GM12874 (cell line): ENCODE measurements at regions not wholly inside any gene's neighbourhood (a gene's known extent, or its start where the extent isn't known, plus 50 kb on each side); places are given as distances from the start of the nearest gene placed in this dataset.

ENCODE experiments used
- CTCF ChIP-seq: IDR thresholded peaks from 2 replicates; pipeline ENCODE4 v1.5.1; 2011; ENCODE audit warnings: low read depth, mild to moderate bottlenecking, control low read depth, low read length, moderate library complexity; ENCODE audit not compliant: insufficient read depth

DNA sequence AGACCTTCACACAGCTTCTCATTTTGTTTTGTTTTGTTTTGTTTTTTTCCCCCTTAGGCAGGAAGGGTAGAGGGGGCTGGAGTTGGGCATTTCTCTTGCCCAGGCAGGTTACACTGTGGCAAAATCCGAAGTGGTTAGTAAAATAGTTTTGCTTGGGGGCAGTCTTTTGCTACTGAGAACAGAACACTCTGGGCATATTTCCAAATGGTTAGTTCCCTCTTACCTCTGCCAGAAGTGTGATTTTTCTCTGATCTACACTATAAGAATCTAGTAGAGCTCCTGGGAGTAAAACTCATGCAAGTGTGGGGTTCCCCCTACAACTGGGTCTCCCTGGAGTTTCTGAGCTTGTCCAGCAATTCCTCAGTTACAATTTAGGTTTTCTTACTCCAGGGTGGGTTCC lies 61.7 kb downstream of the NPS start:
- no peak for TF ChIP-seq CTCF

DNA sequence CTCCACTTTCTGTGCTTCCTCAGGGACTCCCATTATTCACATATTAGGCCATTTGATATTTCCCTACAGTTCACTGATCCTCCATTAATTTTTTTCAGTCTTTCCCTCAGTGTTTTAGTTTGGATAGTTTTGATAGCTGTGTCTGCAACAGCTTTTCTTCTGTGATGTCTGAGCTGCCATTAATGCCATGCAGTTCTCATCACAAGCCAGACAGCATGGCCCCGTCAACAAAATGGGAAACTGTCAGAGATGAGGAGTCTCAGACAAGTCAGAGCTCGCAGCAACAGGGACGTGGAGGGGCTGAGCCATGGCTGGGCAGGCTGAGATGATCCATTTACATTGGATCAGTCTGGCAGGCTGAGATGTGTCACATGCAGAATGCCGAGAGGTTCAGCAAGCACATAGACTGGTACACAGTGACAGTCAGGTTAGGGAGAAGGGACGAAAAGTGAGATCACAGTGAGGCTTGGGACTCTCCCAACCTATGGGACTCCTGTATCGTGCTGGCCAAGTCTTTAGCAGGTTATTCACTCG lies 65.4 kb downstream of the NPS start:
- no peak for TF ChIP-seq CTCF

DNA sequence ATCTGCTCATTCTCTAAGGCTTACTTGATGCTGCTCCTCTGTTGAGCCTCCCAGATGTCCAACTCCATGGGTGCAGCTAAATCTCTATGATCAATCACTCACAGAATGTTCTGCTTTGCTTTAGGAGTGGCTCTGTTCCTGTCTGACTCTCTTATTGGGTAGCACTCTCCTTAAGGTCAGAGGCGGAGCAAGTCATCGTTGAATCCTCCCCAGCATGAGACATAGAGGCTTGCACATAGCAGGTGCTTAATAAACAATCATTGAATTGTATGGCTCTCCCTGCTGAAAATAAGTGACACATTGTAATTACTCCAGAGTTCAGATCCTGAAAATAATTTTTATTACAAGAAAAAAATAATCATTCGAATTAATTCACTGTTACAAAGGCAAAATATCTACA lies 69.7 kb downstream of the NPS start:
- no peak for TF ChIP-seq CTCF

DNA sequence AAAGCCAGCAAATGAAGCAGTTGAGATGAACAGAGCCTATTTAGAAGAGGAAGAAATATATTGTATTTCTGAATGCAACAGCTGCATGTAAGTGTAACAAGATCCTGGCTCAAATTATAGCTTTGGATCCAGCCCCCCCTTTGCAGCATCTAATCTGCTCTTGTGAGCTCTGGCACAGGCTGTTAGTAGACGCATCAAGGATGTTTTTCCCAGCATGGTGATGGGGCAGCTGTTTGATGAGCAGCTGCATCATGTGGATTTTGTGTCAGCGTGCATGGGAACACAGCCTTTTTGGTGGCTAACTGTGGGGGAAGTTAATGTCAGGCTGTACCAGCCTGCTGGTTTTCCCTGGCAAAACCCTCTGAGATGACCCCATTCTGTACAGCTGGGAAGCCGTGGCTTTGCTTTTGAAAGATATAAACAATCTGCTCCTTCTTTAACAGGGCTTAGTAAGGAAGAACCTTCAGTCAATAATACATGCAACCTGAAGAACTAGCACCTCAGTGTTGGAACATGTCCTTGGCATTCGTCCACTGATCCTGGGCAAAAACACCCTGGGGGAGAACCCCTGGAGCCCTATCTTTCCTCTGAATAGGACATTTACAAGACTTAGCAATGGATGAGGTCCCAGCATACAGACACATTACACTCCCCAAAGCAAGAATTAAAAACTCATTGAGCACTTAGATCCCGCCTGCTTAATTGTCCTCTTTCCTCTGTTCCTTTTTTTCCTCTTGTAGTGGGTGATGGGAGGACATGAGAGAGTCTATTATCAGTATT lies 70.6 kb downstream of the NPS start:
- TF ChIP-seq CTCF: no peak

DNA sequence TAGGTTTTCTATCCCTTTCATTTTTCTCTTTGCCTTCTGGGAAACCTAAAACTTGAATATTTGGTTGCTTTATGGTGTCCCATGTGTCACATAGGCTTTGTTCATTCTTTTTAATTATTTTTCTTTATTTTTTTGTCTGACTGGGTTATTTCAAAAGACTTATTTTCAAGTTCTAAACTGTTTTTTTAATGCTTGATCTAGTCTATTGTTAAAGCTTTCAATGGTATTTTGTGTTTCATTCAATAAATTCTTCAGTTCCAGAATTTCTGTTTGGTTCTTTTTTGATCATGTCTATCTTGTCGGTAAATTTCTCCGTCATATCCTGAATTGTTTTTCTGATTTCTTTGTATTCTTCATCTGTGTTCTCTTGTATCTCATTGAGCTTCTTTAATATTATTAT lies 86.8 kb downstream of the NPS start:
- TF ChIP-seq CTCF: no peak

DNA sequence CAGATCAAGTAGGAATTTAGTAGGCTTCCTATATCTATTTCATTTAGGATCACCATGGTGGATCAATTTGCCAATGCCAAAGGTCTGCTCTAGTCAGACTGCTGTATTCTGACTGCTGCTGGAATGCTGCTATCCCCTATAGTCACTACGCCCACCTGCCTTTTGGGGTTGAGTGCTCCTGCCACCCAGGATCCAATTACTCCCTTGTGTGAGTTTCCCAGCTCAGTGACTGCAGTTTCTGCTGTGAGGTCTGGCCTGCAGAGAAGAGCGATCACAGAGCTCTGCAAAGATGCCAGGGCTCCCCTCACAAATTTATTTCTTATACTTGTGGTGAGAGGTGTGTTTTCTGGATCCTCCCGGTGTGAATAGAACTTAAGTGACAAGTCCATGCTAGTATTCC lies 88.1 kb upstream of the FOXI2 start:
- no peak for TF ChIP-seq CTCF

DNA sequence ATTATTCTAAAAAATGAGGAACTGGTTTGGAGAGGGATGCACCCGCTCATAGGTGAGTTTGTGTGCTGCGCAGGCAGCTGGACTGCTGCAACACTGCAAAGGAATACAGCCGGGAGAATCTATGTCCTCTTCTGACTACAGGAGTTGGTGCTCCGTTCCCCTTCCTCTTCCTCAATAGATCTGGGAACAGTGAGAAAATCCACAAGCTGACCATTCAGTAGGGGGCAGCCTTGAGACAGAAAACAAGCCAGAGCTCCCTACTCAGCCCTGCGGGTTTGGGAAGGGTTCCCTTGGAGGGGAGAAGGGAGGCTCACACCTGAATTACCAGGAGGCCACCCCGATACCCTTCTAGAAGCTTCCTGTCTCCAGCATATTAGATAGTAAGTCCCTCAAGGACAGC lies 87.3 kb upstream of the FOXI2 start:
- no peak for TF ChIP-seq CTCF
